A172 (cell line): ENCODE measurements at regions not wholly inside any gene's neighbourhood (a gene's known extent, or its start where the extent isn't known, plus 50 kb on each side); places are given as distances from the start of the nearest gene placed in this dataset.
"Not testable (repeated sequence)": the region's sequence is repeated elsewhere in the genome, so short reads cannot be mapped to it uniquely, and the experiment has no call there.

Experiments used
- DNase-seq: peaks from one replicate; pipeline ENCODE4 v3.0.0-alpha.2; 2015; ENCODE audit warnings: low spot score

GRCh38 chr2:2797797-2798196, 466.7 kb upstream of the MYT1L start:
- DNase-seq: no peak

GRCh38 chr2:2796207-2796606, 465.1 kb upstream of the MYT1L start:
- no peak for DNase-seq

- no peak for DNase-seq
Observed at GRCh38 chr2:2795438-2796091, 464.5 kb upstream of the MYT1L start.

GRCh38 chr2:2793925-2794560, 463.0 kb upstream of the MYT1L start:
- DNase-seq: no peak

GRCh38 chr2:2793514-2793913, 462.4 kb upstream of the MYT1L start:
- DNase-seq: no peak

- no peak for DNase-seq
Observed at GRCh38 chr2:2791606-2792005, 460.5 kb upstream of the MYT1L start.

GRCh38 chr2:2791031-2791430, 460.0 kb upstream of the MYT1L start:
- DNase-seq: no peak

GRCh38 chr2:2788076-2788475, 457.0 kb upstream of the MYT1L start:
- DNase-seq: no peak

GRCh38 chr2:2787301-2787907, 456.3 kb upstream of the MYT1L start:
- DNase-seq: no peak

GRCh38 chr2:2782007-2782406, 450.9 kb upstream of the MYT1L start:
- DNase-seq: no peak

GRCh38 chr2:2779727-2780126, 448.7 kb upstream of the MYT1L start:
- DNase-seq: no peak

GRCh38 chr2:2777876-2778275, 446.8 kb upstream of the MYT1L start:
- DNase-seq: no peak

GRCh38 chr2:2777213-2777612, 446.1 kb upstream of the MYT1L start:
- no peak for DNase-seq

- no peak for DNase-seq
Observed at GRCh38 chr2:2775018-2775417, 443.9 kb upstream of the MYT1L start.

- DNase-seq: no peak
Observed at GRCh38 chr2:2773692-2774091, 442.6 kb upstream of the MYT1L start.

GRCh38 chr2:2773080-2773479, 442.0 kb upstream of the MYT1L start:
- DNase-seq: not testable (repeated sequence)

GRCh38 chr2:2771721-2772411, 440.8 kb upstream of the MYT1L start:
- DNase-seq: no peak

- no peak for DNase-seq
Observed at GRCh38 chr2:2769481-2770431, 438.7 kb upstream of the MYT1L start.

GRCh38 chr2:2768476-2768875, 437.4 kb upstream of the MYT1L start:
- DNase-seq: no peak

- DNase-seq: no peak
Observed at GRCh38 chr2:2767837-2768236, 436.8 kb upstream of the MYT1L start.

GRCh38 chr2:2765839-2766495, 434.9 kb upstream of the MYT1L start:
- no peak for DNase-seq
